ENCODE measurements at regions not wholly inside any gene's neighbourhood (a gene's known extent, or its start where the extent isn't known, plus 50 kb on each side); places are given as distances from the start of the nearest gene placed in this dataset.
"Not testable (repeated sequence)": the region's sequence is repeated elsewhere in the genome, so short reads cannot be mapped to it uniquely, and the experiment has no call there.

DNA sequence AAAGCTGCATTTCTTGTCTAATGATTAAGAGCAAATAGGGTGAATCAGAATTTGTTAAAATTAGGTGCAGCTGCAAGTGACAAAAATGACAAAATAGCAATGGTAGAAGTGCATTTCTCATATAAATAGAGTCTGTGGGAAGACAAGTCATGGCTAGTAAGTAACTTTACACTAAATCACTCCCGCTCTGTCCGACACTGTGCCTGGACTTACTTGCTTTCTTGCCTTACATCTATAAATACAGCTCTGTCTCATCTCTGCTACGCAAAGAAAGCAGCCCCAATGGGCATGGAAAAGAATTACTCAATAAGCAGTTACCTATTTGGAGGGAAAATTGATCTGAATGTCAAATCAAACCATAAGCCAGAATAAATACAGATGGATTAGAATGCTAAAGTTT is 245.4 kb upstream of the KRR1 start:
- Mint-ChIP-seq H3K9me3 (no peaks in the 10 kb centered on the region), H3K4me1 (ENCODE audit: low read depth) (peaks cover 30% of the 10 kb centered on the region), H3K36me3 (ENCODE audit: low read depth) (no peaks in the 10 kb centered on the region), H3K27me3 (peaks cover 6% of the 10 kb centered on the region), H3K4me3 (no peak overlapping the region), H3K27ac (no peak overlapping the region)
- DNase-seq, result no peak

GRCh38 chr12:75756111-75756510 is 244.7 kb upstream of the KRR1 start:
- Mint-ChIP-seq H3K4me1 (ENCODE audit: low read depth) (peaks cover 30% of the 10 kb centered on the region), H3K9me3 (no peaks in the 10 kb centered on the region), H3K27ac (no peak overlapping the region), H3K36me3 (ENCODE audit: low read depth) (no peaks in the 10 kb centered on the region), H3K4me3 (no peak overlapping the region), H3K27me3 (peaks cover 6% of the 10 kb centered on the region)
- DNase-seq, result no peak

- Mint-ChIP-seq H3K4me3 (no peak overlapping the region), H3K9me3 (no peaks in the 10 kb centered on the region), H3K36me3 (ENCODE audit: low read depth) (no peaks in the 10 kb centered on the region), H3K4me1 (ENCODE audit: low read depth) (peaks cover 21% of the 10 kb centered on the region), H3K27me3 (peaks cover 6% of the 10 kb centered on the region), H3K27ac (no peak overlapping the region)
- DNase-seq, result no peak
These were observed 243.3 kb upstream of the KRR1 start for GRCh38 chr12:75754698-75755097.

- Mint-ChIP-seq H3K4me1 (ENCODE audit: low read depth) (peaks cover 18% of the 10 kb centered on the region), H3K9me3 (no peaks in the 10 kb centered on the region), H3K27ac (no peak overlapping the region), H3K36me3 (ENCODE audit: low read depth) (no peaks in the 10 kb centered on the region), H3K27me3 (peaks cover 6% of the 10 kb centered on the region), H3K4me3 (no peak overlapping the region)
- no peak for DNase-seq
These were observed 242.7 kb upstream of the KRR1 start for GRCh38 chr12:75754141-75754540.

DNA sequence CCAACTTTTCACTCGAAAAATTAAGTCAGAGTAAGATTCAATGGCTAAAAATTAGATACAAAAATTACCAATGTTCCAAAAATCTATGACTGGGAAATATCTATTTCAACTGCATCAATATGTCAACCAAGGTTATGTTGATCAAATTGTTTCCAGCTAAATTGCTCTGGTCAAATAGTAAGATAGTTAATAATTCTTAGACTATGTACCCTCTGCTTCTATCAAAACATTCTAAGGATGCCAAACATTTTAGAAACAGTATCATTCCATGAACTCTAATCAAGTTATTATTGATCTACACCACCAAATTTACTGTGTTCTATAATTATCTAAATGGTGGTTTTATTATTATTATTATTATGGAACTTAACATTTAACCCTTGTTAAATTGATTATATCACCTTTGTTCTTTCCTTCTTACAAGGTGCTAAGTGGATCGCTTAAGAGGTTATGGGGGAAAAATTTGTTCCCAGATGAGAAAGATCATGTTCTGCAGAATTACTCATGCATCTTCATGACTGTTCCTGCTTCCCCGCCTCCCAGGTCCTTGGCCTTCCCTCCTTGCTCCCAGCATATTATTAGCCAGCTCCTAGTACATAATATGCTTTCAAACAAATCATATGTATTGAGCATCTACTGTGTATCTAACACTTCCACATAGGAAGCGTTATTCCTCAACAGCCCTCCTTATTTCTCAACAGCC is 240.5 kb upstream of the KRR1 start:
- DNase-seq, result no peak
- H3K36me3 Mint-ChIP-seq (ENCODE audit: low read depth), result no peaks in the 10 kb centered on the region
- no peak overlapping the region for H3K4me3 Mint-ChIP-seq
- H3K27me3 Mint-ChIP-seq, result peaks cover 7% of the 10 kb centered on the region
- H3K4me1 Mint-ChIP-seq (ENCODE audit: low read depth), result peaks cover 14% of the 10 kb centered on the region
- H3K9me3 Mint-ChIP-seq, result no peaks in the 10 kb centered on the region
- no peak overlapping the region for H3K27ac Mint-ChIP-seq

DNA sequence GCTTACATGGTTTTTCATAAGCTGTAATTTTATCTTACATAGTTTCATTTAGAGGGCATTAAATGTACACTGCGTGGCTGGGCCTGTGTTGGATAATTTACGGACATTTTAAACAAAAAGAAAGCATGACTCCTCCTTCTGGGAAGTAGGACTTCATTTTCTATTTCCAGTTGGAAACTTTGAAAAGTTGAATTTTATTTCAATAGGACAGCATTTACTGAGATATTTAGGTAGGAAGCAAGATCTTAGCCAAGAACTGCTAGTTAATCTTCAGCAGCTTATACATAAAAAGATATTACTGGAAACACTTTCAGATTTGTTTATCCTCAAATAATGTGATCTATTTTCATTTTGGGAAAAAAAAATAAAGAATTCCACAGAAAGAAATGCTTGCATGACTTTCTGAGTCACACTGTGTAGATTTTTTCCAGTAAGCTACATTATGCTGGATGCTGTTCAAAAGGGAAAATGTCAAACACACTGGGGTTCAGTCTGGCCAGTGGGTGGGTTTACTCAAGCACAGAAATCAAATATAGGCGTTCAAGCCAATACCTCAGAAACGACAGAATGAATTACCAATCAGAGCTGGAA is 239.4 kb upstream of the KRR1 start:
- no peaks in the 10 kb centered on the region for H3K9me3 Mint-ChIP-seq
- peaks cover 4% of the 10 kb centered on the region for H3K27me3 Mint-ChIP-seq
- no peak for DNase-seq
- H3K4me1 Mint-ChIP-seq (ENCODE audit: low read depth), result peaks cover 14% of the 10 kb centered on the region
- no peak overlapping the region for H3K4me3 Mint-ChIP-seq
- no peak overlapping the region for H3K27ac Mint-ChIP-seq
- no peaks in the 10 kb centered on the region for H3K36me3 Mint-ChIP-seq (ENCODE audit: low read depth)

DNA sequence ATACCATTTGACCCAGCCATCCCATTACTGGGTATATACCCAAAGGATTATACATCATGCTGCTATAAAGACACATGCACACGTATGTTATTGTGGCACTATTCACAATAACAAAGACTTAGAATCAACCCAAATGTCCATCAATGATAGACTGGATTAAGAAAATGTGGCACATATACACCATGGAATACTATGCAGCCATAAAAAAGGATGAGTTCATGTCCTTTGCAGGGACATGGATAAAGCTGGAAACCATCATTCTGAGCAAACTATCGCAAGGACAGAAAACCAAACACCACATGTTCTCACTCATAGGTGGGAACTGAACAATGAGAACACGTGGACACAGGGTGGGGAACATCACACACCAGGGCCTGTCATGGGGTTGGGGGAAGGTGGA is 237.6 kb upstream of the KRR1 start:
- peaks cover 18% of the 10 kb centered on the region for H3K27me3 Mint-ChIP-seq
- H3K9me3 Mint-ChIP-seq; H3K36me3 Mint-ChIP-seq (ENCODE audit: low read depth); H3K27ac Mint-ChIP-seq; H3K4me3 Mint-ChIP-seq; DNase-seq; H3K4me1 Mint-ChIP-seq (ENCODE audit: low read depth): not testable (repeated sequence)

DNA sequence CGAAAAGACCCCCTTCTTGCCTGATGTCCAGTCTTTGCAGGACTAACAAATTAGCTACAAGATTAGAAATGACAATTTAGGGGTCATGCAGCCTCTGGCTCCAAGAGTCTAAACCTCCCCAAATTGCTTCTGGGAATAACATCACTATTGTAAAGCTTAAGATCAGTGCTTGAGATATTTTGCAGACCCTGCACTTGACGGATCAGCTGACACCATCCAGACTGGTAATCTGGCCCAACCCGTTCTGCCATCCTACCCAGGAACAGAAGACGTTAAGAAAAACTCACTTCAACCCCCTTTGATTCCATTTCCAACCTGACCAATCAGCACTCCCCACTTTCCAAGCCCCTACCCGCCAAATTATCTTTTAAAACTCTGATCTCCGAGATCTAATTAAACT is 236.7 kb upstream of the KRR1 start:
- Mint-ChIP-seq H3K4me1 (ENCODE audit: low read depth) (peaks cover under 1% of the 10 kb centered on the region), H3K9me3 (no peaks in the 10 kb centered on the region), H3K4me3 (no peak overlapping the region), H3K36me3 (ENCODE audit: low read depth) (no peaks in the 10 kb centered on the region), H3K27ac (no peak overlapping the region), H3K27me3 (peaks cover 18% of the 10 kb centered on the region)
- DNase-seq, result no peak

GRCh38 chr12:75747572-75748021 is 236.2 kb upstream of the KRR1 start:
- H3K9me3 Mint-ChIP-seq, result no peaks in the 10 kb centered on the region
- no peak for DNase-seq
- H3K4me1 Mint-ChIP-seq (ENCODE audit: low read depth), result peaks cover 6% of the 10 kb centered on the region
- H3K4me3 Mint-ChIP-seq, result no peak overlapping the region
- no peaks in the 10 kb centered on the region for H3K36me3 Mint-ChIP-seq (ENCODE audit: low read depth)
- no peak overlapping the region for H3K27ac Mint-ChIP-seq
- peaks cover 23% of the 10 kb centered on the region for H3K27me3 Mint-ChIP-seq

DNA sequence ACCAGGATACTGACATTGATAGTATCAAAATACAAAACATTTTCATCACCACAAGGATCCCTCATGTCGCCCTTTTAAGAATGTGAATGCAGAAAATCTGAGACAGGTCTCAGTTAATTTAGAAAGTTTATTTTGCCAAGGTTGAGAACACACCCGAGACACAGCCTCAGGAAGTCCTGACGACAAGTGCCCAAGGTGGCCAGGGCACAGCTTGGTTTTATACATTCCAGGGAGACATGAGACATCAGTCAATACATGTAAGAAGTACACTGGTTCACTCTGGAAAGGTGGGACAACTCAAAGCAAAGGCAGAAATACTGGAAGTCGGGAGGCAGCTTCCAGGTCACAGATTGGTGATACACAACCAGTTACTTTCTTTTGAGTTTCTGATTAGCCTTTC is 235.2 kb upstream of the KRR1 start:
- no peak for DNase-seq
- Mint-ChIP-seq H3K9me3 (no peaks in the 10 kb centered on the region), H3K36me3 (ENCODE audit: low read depth) (no peaks in the 10 kb centered on the region), H3K4me1 (ENCODE audit: low read depth) (peaks cover 6% of the 10 kb centered on the region), H3K27ac (no peak overlapping the region), H3K4me3 (no peak overlapping the region), H3K27me3 (peaks cover 28% of the 10 kb centered on the region)

DNA sequence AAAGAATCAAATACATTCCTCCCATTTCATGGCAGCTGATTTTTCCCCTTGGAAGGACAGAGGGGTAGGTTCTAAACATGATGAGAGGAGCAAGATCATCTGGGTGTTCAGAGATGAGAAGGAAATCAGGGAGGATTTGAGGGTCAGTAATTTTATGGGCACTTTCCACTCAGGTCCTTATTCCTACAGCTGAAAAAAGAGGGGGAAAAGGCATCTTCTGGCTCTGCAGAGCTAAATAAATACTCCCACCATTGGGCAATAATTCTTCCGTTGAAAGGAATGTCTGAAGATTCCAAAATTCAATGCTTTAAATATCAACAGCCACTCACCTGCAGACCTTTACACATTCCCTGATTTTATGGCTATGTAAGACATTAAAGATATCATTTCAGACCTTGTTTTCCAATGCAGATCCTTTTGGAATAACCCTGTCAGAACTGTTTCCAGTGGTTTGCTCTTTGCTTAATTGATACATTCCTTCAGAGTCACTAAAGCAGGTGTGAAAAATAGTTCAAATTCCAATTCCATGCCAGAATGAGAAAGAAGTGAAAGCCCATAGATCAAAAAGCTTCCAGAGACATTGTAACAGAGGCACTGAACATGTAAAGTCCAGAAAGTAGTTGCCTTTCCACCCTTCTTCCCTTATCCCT is 233.3 kb upstream of the KRR1 start:
- H3K27me3 Mint-ChIP-seq, result peaks cover 29% of the 10 kb centered on the region
- H3K4me1 Mint-ChIP-seq (ENCODE audit: low read depth), result peaks cover 11% of the 10 kb centered on the region
- no peak overlapping the region for H3K4me3 Mint-ChIP-seq
- H3K36me3 Mint-ChIP-seq (ENCODE audit: low read depth), result no peaks in the 10 kb centered on the region
- no peak for DNase-seq
- no peak overlapping the region for H3K27ac Mint-ChIP-seq
- no peaks in the 10 kb centered on the region for H3K9me3 Mint-ChIP-seq

DNA sequence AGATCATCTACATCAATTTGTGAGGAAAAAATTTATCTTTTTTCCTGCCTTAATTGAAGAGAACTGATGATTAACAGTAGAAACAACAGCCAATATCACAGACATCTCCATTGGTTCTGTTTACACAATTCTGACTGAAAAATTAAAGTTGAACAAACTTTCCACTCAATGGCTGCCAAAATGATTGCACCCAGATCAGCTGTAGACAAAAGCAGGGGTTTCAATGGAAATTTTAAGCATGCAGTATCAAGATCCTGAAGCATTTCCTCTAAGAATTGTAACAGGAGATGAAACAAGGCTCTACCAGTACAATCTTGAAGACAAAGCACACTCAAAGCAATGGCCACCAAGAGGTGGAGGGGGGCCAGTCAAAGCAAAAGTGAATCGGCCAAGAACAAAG is 231.6 kb upstream of the KRR1 start:
- Mint-ChIP-seq H3K27ac (no peak overlapping the region), H3K4me1 (ENCODE audit: low read depth) (peaks cover 26% of the 10 kb centered on the region), H3K4me3 (no peak overlapping the region), H3K36me3 (ENCODE audit: low read depth) (no peaks in the 10 kb centered on the region), H3K9me3 (no peaks in the 10 kb centered on the region), H3K27me3 (peaks cover 25% of the 10 kb centered on the region)
- DNase-seq, result no peak

DNA sequence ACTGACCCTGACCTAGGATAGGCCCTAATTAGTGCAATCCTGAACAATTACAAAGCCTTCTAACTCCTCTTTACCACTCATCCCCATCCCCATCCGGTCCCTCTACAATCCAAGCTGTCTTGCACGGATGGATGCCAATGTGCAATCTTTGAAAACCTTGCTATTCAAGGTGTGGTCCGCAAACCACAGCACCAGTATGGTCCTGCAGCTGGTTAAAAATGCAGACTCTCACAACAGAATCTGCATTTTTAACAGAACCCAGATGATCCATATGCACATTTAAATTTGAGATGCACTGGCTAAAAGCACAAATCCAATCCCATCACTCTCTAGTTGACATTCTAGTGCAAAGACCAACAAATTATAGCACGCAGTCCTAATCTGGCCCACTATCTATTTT is 230.6 kb upstream of the KRR1 start:
- Mint-ChIP-seq H3K36me3 (ENCODE audit: low read depth) (no peaks in the 10 kb centered on the region), H3K4me3 (no peak overlapping the region), H3K27me3 (peaks cover 25% of the 10 kb centered on the region), H3K4me1 (ENCODE audit: low read depth) (peaks cover 35% of the 10 kb centered on the region), H3K9me3 (no peaks in the 10 kb centered on the region), H3K27ac (no peak overlapping the region)
- DNase-seq, result no peak

GRCh38 chr12:75739912-75740311 is 228.5 kb upstream of the KRR1 start:
- no peak overlapping the region for H3K4me3 Mint-ChIP-seq
- H3K27ac Mint-ChIP-seq, result no peak overlapping the region
- no peaks in the 10 kb centered on the region for H3K9me3 Mint-ChIP-seq

GRCh38 chr12:75739098-75739497 is 227.7 kb upstream of the KRR1 start:
- DNase-seq; H3K36me3 Mint-ChIP-seq (ENCODE audit: low read depth); H3K4me3 Mint-ChIP-seq; H3K9me3 Mint-ChIP-seq; H3K27ac Mint-ChIP-seq: not testable (repeated sequence)
- Mint-ChIP-seq H3K4me1 (ENCODE audit: low read depth) (peaks cover 36% of the 10 kb centered on the region), H3K27me3 (peaks cover 12% of the 10 kb centered on the region)

More at GRCh38 chr12:75739912-75740311, 228.5 kb upstream of the KRR1 start:
- Mint-ChIP-seq H3K36me3 (ENCODE audit: low read depth) (no peaks in the 10 kb centered on the region), H3K4me1 (ENCODE audit: low read depth) (peaks cover 36% of the 10 kb centered on the region), H3K27me3 (peaks cover 18% of the 10 kb centered on the region)
- DNase-seq, result no peak

All from activated T-cell treated with anti-CD3 and anti-CD28 coated beads, Interleukin-2, amount 50 U/mL, for 24 hours (primary cell).